ENCODE measurements at regions not wholly inside any gene's neighbourhood (a gene's known extent, or its start where the extent isn't known, plus 50 kb on each side); places are given as distances from the start of the nearest gene placed in this dataset.

DNA sequence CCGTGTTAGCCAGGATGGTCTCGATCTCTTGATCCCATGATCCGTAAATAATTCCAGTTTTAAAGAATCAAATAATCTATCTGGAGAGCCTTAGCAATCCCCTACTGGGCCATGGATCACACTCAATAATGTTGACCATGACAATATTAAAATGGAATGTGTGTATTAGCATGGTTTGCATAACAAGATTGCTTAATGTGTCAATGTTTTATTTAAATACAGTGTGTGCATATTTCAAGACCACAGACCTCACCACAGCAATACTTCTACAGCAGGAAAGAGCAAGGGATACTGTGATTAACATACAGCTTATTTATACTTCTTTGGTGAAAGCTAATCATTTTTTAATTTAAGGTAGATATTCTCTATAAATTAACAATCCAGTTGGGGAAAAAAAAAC, 470.4 kb downstream of the TFAP2B start:
- TF ChIP-seq MAX (IDR thresholded peaks at IDR 0.05; ENCODE audit: low read depth, low read length) = no peak
- no peak for TF ChIP-seq CTCF (IDR thresholded peaks at IDR 0.05; ENCODE audit: low read depth, low read length)
- no peak for TF ChIP-seq POLR2A (IDR thresholded peaks at IDR 0.05; ENCODE audit: extremely low read depth, insufficient read length)
- TF ChIP-seq MYC (IDR thresholded peaks at IDR 0.05; ENCODE audit: low read depth, low read length) = no peak
